GM08714 (cell line): ENCODE measurements at regions not wholly inside any gene's neighbourhood (a gene's known extent, or its start where the extent isn't known, plus 50 kb on each side); places are given as distances from the start of the nearest gene placed in this dataset.
"Not testable (repeated sequence)": the region's sequence is repeated elsewhere in the genome, so short reads cannot be mapped to it uniquely, and the experiment has no call there.

Experiments
- H3K4me3 ChIP-seq: fragments of 200-500 bp; sonication (Bioruptor generic); 2 replicates; pipeline ENCODE4 v1.5.1; 2014; ENCODE audit warnings: mild to moderate bottlenecking, low read length, inconsistent platforms
- ZNF274 ChIP-seq: IDR thresholded peaks from 2 replicates; pipeline ENCODE4 v1.6.1; 2012; ENCODE audit warnings: mild to moderate bottlenecking, low read depth, low read length

GRCh38 chr12:127981875-127982274, 285.1 kb upstream of the TMEM132C start:
- no peak for TF ChIP-seq ZNF274
- no peak overlapping the region for H3K4me3 ChIP-seq

DNA sequence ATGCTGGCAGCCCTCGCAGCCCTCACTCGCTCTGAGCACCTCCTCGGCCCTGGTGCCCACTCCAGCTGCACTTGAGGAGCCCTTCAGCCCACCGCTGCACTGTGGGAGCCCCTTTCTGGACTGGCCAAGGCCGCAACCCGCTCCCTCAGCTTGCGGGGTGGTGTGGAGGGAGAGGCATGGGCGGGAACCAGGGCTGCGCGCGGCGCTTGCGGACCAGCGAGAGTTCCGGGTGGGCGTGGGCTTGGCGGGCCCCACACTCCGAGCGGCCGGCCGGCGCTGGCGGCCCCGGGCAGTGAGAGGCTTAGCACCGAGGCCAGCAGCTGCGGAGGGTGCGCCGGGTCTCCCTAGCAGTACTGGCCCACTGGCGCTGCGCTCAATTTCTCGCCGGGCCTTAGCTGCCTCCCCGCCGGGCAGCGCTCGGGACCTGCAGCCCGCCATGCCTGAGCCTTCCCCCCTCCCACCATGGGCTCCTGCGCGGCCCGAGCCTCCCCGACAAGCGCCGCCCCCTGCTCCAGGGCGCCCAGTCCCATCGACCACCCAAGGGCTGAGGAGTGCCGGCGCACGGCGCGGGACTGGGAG, 283.7 kb upstream of the TMEM132C start:
- not testable (repeated sequence) for H3K4me3 ChIP-seq

DNA sequence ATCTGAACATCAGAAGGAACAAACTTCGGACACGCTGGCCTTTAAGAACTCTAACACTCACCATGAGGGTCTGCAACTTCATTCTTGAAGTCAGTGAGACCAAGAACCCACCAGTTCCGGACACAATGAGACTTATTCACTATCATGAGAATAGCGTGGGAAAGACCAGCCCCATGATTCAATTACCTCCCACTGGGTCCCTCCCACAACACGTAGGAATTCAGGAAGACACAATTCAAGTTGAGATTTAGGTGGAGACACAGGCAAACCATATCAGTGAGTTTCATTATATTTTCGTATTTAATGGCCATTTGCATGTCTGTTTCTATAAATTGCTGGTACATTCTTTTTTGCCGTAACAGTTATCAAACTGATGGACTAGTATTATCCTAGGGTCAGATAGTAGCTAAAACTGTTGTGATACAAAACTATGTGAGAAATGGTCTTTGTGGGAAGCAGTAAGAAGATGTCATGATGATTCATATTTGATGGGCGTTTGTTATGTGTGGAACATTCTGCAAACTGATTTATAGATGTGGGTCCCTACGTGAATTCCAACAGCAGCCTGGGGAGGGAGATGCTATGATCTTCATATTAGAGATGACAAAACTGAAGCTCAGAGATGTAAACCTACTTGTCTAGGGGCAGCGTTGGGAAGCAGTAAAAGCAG, 282.4 kb upstream of the TMEM132C start:
- TF ChIP-seq ZNF274 = no peak
- H3K4me3 ChIP-seq = no peak overlapping the region

GRCh38 chr12:127987199-127987901, 279.6 kb upstream of the TMEM132C start:
- no peak for TF ChIP-seq ZNF274
- no peak overlapping the region for H3K4me3 ChIP-seq

DNA sequence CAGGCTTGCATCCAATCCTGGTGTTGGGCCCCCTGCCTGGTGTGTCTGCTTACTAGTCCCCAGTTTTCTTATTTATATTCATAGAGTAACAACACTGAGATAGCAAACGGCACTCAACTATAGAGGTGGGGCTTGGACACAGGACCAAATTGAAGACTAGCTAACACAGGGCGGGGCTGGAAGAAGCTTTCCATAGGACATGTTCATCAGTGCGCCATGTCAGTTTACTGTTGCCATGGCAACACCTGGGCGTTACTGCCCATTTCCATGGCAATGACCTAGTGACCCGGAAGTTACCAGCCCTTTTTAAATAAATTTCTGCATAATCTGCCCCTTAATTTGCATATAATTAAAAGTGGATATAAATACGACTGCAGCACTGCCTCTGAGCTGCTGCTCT, 275.5 kb upstream of the TMEM132C start:
- no peak for TF ChIP-seq ZNF274
- no peak overlapping the region for H3K4me3 ChIP-seq

- no peak overlapping the region for H3K4me3 ChIP-seq
These were observed 268.0 kb upstream of the TMEM132C start for GRCh38 chr12:127998988-127999387.

GRCh38 chr12:128004383-128004938, 262.5 kb upstream of the TMEM132C start:
- H3K4me3 ChIP-seq = no peak overlapping the region
- TF ChIP-seq ZNF274 = no peak

More at GRCh38 chr12:127998988-127999387, 268.0 kb upstream of the TMEM132C start:
- TF ChIP-seq ZNF274 = no peak

DNA sequence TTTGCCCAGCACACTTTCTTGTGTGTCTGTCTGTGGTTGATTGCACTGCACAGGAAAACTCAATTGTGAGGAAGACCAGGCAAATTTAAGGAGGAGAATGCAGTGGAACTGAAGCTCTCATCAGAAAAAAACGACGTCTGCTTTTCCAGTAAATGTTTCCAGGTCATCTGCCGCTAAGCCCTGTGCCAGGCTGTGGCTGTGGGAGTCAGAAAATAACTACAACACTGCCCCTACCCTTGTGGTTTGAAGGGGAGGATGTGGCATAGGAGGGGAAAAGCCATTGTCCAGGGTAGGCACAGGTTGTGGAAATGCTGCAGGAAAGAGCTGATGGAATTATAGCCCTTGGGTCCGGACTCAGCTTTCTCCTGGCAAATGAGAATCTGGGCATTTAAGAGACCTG, 259.7 kb upstream of the TMEM132C start:
- no peak for TF ChIP-seq ZNF274

GRCh38 chr12:128008341-128008740, 258.6 kb upstream of the TMEM132C start:
- H3K4me3 ChIP-seq = no peak overlapping the region
- TF ChIP-seq ZNF274 = no peak

More for the DNA sequence above, 259.7 kb upstream of the TMEM132C start:
- no peak overlapping the region for H3K4me3 ChIP-seq

DNA sequence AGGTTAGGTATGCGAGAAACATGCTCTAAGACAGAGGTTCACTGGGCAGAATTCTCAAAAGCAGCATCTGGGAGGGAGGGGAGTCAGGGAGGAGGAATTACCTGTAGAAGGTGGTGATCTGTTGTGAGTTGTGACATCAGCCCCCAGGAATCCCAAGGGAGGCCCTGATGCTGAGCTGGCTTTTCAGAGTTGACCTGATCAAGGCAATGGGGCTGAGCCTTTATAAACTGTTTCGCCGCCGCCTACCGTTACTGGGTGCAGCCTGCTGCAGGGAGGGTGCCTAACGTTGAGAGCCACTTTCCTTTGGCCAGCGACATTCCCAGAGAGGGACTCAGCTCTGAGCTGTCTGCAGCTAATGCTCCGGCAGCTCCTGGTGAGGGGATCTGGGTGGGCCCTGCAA, 257.9 kb upstream of the TMEM132C start:
- no peak overlapping the region for H3K4me3 ChIP-seq

GRCh38 chr12:128012110-128012509, 254.9 kb upstream of the TMEM132C start:
- no peak overlapping the region for H3K4me3 ChIP-seq
- no peak for TF ChIP-seq ZNF274

More for the DNA sequence above, 257.9 kb upstream of the TMEM132C start:
- TF ChIP-seq ZNF274 = no peak

GRCh38 chr12:128015276-128015675, 251.7 kb upstream of the TMEM132C start:
- H3K4me3 ChIP-seq = no peak overlapping the region
- TF ChIP-seq ZNF274 = no peak

- TF ChIP-seq ZNF274 = no peak
- no peak overlapping the region for H3K4me3 ChIP-seq
These were observed 248.9 kb upstream of the TMEM132C start for GRCh38 chr12:128018067-128018466.

GRCh38 chr12:128019996-128020544, 246.9 kb upstream of the TMEM132C start:
- TF ChIP-seq ZNF274 = no peak
- H3K4me3 ChIP-seq = no peak overlapping the region

- H3K4me3 ChIP-seq = no peak overlapping the region
- TF ChIP-seq ZNF274 = no peak
These were observed 245.4 kb upstream of the TMEM132C start for GRCh38 chr12:128021561-128021960.
